AG04449 (cell line): ENCODE measurements at regions not wholly inside any gene's neighbourhood (a gene's known extent, or its start where the extent isn't known, plus 50 kb on each side); places are given as distances from the start of the nearest gene placed in this dataset.

ENCODE experiments used
- CTCF ChIA-PET: fragments of 350-600 bp; formaldehyde crosslinking; extraction: SDS; loops from one replicate; lab custom pipeline; 2021; ENCODE audit warnings: antibody characterized with exemption; lab: Yijun Ruan, JAX
- POLR2A ChIA-PET: fragments of 400-600, 350-600 bp; formaldehyde crosslinking; extraction: SDS; loops from one replicate; lab custom pipeline; 2020; ENCODE audit warnings: antibody characterized with exemption, inconsistent platforms; lab: Yijun Ruan, JAX
- DNase-seq: peaks from one replicate; pipeline ENCODE4 v3.0.0-alpha.2; 2010; ENCODE audit warnings: low read depth, low spot score
- H3K4me3 ChIP-seq: 2 replicates; pipeline ENCODE4 v1.5.1; 2011; ENCODE audit warnings: low read depth, mild to moderate bottlenecking, control low read depth, low read length
- TF ChIP-seq, protein P1 (sequence below): IDR thresholded peaks from one replicate; pipeline ENCODE4 v1.5.1; 2011; ENCODE audit warnings: mild to moderate bottlenecking, moderate library complexity, low read length, control low read depth, inconsistent platforms; ENCODE audit not compliant: insufficient read depth; ENCODE audit errors: missing control alignments

DNA sequence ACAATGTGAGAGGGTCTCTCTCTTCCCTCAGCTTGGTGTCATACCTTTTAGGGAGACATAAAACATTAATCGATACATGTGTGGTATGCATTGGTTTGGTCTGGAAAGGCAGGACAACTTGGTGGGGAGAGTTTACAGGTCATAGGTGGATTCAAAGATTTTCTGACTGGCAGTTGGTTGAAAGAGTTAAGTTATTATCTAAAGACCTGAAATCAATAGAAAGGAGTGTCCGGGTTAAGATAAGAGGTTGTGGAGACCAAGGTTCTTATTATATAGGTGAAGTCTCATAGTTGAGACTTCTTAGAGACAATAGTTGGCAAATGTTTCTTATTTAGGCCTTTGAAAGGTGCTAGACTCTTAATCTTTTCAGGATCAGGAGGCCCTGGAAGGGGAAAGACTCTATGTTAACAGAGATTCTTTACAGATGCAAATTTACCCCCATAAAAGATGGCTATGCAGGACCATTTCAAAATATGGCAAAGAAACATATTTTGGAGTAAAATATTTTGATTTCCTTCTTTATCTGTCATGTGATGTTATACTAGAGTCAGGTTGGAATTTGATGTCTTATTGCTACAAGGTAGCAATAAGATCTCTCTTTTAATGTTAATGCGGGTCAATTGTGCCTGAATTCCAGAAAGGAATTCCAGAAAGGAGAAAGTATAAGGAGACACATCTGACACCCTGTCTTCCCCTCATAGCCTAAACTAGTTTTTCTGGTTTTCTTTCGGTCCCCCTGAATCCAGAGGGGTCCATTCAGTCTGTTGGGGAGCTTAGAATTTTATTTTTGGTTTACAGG lies 59.2 kb upstream of the RCBTB2 start:
- ChIA-PET POLR2A (no interaction called here), CTCF (interaction anchor here (2.1 to 10.0 kb wide), 3 partner anchors 10 to 178 kb away, joined by 8 to 219 read pairs (median 37); no protein-coding TSS in a partner anchor)
- DNase-seq = no peak
- no peak overlapping the region for H3K4me3 ChIP-seq
- TF ChIP-seq, protein P1, sequence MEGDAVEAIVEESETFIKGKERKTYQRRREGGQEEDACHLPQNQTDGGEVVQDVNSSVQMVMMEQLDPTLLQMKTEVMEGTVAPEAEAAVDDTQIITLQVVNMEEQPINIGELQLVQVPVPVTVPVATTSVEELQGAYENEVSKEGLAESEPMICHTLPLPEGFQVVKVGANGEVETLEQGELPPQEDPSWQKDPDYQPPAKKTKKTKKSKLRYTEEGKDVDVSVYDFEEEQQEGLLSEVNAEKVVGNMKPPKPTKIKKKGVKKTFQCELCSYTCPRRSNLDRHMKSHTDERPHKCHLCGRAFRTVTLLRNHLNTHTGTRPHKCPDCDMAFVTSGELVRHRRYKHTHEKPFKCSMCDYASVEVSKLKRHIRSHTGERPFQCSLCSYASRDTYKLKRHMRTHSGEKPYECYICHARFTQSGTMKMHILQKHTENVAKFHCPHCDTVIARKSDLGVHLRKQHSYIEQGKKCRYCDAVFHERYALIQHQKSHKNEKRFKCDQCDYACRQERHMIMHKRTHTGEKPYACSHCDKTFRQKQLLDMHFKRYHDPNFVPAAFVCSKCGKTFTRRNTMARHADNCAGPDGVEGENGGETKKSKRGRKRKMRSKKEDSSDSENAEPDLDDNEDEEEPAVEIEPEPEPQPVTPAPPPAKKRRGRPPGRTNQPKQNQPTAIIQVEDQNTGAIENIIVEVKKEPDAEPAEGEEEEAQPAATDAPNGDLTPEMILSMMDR = no peak

DNA sequence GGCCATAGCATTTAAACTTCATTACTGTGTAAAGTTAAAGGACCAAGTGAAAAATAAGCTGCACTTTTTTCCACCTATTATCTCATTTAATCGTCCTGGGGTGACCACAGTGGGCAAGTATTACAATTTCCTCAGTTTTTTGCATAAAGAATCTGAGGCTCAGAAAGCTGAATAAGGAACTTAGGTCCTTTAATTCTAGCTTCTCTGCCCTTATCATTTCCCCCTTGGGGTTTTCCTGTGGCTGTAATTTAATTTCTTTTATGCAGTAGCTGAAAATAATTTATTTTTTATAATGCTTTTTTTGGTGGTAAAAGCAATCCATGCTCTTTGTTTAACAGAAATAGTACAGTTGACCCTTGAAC lies 59.8 kb upstream of the RCBTB2 start:
- no peak overlapping the region for H3K4me3 ChIP-seq
- POLR2A ChIA-PET = no interaction called here
- CTCF ChIA-PET = interaction anchor here (1.7 to 10.0 kb wide), 3 partner anchors 11 to 688 kb away, joined by 7 to 219 read pairs (median 37); no protein-coding TSS in a partner anchor
- TF ChIP-seq, protein P1 = no peak
- DNase-seq = no peak

DNA sequence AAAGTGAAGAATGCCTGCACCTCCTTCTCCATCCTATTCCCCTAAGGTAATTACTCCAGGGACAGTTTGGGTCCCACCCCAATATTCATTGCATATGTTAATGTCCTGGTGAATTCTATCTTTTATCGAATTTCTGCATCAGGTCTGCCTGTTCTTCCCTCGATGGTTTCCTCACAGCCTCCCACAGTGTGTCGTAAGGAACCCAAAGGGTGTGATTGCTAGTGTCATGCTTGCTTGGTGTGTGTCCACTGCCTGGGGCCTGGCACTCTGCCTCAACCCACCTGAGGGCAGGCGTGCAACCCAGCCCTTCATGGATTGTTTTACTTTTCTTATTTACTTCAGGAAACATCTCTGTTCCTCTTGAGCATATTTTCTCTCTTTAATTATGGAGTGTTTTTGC lies 60.2 kb upstream of the CYSLTR2 start:
- DNase-seq = no peak
- no peak overlapping the region for H3K4me3 ChIP-seq
- ChIA-PET CTCF (interaction anchor here (1.4 to 10.0 kb wide), 4 partner anchors 12 to 687 kb away, joined by 3 to 219 read pairs (median 22); no protein-coding TSS in a partner anchor), POLR2A (no interaction called here)
- TF ChIP-seq, protein P1 = no peak

DNA sequence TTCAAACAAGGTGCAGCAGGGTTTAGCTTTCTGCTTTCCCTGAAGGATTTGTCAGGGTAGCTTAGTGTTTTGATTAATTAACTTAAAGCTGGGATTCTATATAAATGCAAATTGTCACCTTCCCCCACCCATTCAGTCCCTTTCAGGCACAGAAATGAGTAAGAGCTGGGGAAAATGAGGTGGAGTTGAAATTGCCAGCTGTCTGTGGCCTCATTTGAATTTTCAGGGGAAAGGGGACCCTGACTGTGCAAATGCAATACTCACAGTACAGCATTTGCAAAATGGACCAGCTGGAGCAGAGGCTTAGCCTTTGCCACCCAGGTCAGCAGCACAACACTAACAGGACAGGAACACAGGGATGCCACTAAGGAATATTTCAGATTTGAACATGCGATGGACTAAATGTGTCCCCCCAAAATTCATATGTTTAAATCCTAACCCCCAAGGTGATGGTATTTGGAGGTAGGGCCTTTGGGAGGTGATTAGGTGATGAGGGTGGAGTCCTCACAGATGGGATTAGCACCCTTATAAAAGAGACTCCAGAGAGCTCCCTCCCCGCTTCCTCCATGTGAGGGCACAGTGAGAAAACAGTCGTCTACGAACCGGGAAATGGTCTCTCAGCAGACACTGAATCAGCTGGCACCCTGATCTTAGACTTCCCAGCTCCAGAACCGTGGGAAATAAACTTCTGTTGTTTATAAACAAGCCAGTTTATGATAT lies 59.5 kb upstream of the CYSLTR2 start:
- DNase-seq = no peak
- CTCF ChIA-PET = interaction anchor here (1.1 to 10.0 kb wide), 5 partner anchors 13 to 686 kb away, joined by 3 to 219 read pairs (median 7); no protein-coding TSS in a partner anchor
- TF ChIP-seq, protein P1 = no peak
- POLR2A ChIA-PET = no interaction called here
- no peak overlapping the region for H3K4me3 ChIP-seq

DNA sequence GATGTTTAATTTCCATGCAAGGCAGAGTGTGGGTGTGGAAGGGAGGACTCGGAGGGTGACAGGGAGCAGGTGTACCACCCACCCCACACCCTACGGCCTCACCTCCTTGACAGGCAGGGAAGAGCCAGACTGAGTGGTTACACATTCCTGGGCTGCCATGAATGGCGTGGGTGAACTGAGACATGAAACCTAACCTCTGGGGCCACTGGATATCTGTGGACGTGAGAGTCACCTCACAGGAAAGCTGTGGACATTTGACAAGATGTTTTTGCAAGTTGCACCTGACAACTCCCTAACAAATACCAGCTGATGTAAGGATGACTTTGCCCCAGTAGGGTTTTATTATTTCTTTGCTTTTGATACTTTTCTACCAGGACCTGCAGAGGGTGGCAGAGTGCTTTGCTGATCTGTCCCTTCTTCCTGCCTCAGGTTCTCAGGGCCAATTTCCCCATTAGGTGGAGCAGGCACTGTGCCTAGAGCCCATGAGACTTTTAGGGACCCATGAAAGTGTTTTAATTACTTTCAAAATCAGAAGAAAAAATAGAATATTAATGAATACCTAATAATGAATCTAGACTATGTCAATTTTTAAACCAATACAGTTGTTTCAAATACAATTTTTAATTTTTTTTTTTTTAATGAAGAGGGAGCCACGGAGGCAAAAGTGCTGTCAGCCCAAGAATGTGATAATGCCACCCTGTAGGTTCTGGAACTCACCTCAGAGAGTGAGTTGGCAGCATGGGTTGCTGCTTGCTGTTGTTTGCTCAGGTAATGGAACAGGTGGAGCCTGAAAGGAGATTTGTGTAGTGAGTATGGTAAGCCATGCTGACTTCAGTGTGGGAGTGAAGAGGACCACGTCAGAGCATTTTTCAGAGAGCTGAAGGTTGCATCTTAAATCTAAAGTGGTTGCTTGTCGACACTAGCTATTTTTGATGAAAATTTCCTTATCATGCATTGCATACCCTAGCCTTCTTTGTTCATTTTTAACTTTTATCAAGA lies 58.0 kb upstream of the CYSLTR2 start:
- ChIA-PET CTCF (interaction anchor here (0.6 to 10.0 kb wide), 10 partner anchors 14 to 685 kb away, joined by 3 to 219 read pairs (median 3); partner anchors contain the start of gene MED4), POLR2A (no interaction called here)
- H3K4me3 ChIP-seq = no peak overlapping the region
- DNase-seq = no peak
- TF ChIP-seq, protein P1 = peak; percentile 43
